ENCODE measurements at regions not wholly inside any gene's neighbourhood (a gene's known extent, or its start where the extent isn't known, plus 50 kb on each side); places are given as distances from the start of the nearest gene placed in this dataset.

DNA sequence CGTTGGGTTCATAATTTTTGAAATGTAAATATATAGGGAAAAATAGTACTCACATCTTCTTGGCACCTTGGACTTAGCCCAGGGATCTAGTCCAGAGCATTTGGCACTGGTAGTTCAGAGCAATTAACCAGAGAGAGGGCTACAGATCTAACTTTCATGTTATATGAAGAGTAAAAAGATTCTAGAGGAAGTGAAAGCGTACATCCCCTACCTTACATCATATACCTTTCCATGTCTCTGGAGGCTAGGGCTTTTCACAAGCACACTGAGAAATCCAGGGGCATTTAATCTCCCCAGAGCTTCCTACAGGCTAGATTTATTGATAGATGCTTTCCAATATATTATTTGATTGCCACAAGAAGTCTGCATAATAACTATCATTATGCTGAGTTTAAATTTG, 687.5 kb upstream of the FBXO33 start:
- TF ChIP-seq, protein P1, sequence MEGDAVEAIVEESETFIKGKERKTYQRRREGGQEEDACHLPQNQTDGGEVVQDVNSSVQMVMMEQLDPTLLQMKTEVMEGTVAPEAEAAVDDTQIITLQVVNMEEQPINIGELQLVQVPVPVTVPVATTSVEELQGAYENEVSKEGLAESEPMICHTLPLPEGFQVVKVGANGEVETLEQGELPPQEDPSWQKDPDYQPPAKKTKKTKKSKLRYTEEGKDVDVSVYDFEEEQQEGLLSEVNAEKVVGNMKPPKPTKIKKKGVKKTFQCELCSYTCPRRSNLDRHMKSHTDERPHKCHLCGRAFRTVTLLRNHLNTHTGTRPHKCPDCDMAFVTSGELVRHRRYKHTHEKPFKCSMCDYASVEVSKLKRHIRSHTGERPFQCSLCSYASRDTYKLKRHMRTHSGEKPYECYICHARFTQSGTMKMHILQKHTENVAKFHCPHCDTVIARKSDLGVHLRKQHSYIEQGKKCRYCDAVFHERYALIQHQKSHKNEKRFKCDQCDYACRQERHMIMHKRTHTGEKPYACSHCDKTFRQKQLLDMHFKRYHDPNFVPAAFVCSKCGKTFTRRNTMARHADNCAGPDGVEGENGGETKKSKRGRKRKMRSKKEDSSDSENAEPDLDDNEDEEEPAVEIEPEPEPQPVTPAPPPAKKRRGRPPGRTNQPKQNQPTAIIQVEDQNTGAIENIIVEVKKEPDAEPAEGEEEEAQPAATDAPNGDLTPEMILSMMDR (conservative IDR thresholded peaks at IDR 0.05 in 1 of 2, IDR thresholded peaks at IDR 0.05 in 1 of 2; ENCODE audit: low read depth in 1 of 2, low read length in 2 of 2), result no peak
- TF ChIP-seq EZH2 (IDR thresholded peaks at IDR 0.05; ENCODE audit: low read length, missing control alignments), result no peak

All from fibroblast of lung (primary cell).